Activated CD4-positive, alpha-beta T cell treated with anti-CD3 and anti-CD28 coated beads, Interleukin-2, amount 50 U/mL, for 48 hours (primary cell): ENCODE measurements at regions not wholly inside any gene's neighbourhood (a gene's known extent, or its start where the extent isn't known, plus 50 kb on each side); places are given as distances from the start of the nearest gene placed in this dataset.
"Not testable (repeated sequence)": the region's sequence is repeated elsewhere in the genome, so short reads cannot be mapped to it uniquely, and the experiment has no call there.

Source experiments
- DNase-seq, 2 experiments: peaks; one replicate each; pipeline ENCODE4 v3.0.0-alpha.2; 2020

DNA sequence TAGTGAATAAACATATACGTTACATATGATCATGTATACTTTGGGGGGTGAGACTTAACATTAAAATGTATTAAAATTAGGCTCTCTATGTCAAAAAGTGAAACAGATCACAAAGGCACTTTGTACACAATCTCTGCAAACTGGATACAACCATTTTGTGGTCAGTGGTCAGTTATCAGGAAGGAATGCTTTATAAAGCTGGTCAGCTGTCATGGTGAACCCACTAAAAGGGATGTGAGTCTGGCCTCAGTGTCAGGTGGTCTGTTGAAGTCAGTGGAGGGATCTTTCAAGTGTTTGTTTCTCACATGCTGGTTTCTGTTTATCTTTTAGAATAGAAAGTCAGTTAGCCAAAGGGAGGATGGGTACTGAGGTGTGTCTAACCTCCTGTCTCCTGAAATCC lies 875.5 kb upstream of the INTU start:
- no peak for DNase-seq

- no peak for DNase-seq
Measured at GRCh38 chr4:126758493-126758892, 874.3 kb upstream of the INTU start.

GRCh38 chr4:126761947-126762662 lies 870.7 kb upstream of the INTU start:
- no peak for DNase-seq

DNA sequence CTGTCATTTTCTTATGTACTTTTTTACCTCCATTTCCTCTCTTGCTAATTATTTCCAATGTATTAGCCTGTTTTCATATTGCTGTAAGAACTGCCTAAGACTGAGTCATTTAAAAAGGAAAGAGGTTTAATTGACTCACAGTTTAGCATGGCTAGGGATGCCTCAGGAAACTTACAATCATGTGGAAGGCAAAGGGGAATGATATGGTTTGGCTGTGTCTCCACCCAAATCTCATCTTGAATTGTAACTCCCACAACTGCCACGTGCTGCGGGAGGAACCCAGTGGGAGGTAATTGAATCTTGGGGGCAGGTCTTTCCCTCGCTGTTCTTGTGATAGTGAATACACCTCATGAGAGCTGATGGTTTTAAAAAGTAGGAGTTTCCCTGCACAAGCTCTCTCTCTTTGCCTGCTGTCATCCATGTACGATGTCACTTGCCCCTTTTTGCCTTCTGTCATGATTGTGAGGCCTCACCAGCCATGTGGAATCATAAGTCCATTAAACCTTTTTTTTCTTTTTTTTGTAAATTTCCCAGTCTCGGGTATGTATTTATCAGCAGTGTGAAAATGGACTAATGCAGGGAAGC lies 870.0 kb upstream of the INTU start:
- no peak for DNase-seq

DNA sequence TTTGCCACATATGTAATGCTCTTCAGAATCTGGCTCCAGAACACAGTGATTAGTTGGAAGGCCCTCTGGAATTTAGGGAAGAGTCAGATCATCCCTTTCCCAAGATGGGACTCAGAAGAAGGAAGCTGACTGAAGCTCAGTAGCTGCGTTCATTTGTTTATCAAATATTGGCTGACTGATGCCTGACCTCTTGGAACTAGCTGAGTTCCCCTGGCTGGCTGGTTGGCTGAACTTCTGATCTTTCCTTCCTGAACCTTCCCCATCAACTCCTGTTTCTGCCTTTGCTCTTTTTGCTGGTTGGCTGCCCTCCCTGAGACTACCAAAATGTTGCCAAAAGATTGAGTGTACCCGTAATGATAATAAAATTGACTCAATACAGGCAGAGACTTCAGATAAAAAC lies 866.5 kb upstream of the INTU start:
- DNase-seq, result no peak

GRCh38 chr4:126768338-126768737 lies 864.4 kb upstream of the INTU start:
- no peak for DNase-seq

- not testable (repeated sequence) for DNase-seq
Measured at GRCh38 chr4:126770811-126771553, 861.8 kb upstream of the INTU start.

DNA sequence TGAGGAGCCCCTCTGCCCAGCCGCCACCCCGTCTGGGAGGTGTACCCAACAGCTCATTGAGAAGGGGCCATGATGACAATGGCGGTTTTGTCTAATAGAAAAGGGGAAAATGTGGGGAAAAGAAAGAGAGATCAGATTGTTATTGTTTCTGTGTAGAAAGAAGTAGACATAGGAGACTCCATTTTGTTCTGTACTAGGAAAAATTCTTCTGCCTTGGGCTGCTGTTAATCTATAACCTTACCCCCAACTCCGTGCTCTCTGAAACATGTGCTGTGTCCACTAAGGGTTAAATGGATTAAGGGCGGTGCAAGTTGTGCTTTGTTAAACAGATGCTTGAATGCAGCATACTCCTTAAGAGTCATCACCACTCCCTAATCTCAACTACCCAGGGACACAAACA lies 861.1 kb upstream of the INTU start:
- not testable (repeated sequence) for DNase-seq

- DNase-seq, result no peak
Measured at GRCh38 chr4:126772662-126773061, 860.1 kb upstream of the INTU start.

GRCh38 chr4:126775485-126776106 lies 857.2 kb upstream of the INTU start:
- no peak for DNase-seq

GRCh38 chr4:126776361-126776760 lies 856.4 kb upstream of the INTU start:
- no peak for DNase-seq

DNA sequence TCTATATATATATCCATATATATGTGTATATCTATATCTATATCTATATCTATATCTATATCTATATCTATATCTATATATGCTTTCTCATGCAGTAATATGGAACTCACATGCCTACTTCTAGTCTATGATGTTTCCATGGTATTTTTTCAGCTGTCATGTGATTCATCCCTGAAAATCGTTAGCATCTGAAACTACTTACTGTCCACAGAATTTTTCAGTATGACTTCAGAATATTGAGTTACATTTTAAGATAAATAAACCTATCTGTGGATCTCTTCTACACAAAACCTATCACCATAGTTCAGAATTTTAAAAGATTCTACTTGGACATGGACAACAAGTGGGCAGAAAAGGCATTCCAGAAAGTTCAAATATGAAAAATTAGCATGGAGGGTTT lies 855.1 kb upstream of the INTU start:
- DNase-seq, result no peak

GRCh38 chr4:126778348-126778747 lies 854.4 kb upstream of the INTU start:
- no peak for DNase-seq

DNA sequence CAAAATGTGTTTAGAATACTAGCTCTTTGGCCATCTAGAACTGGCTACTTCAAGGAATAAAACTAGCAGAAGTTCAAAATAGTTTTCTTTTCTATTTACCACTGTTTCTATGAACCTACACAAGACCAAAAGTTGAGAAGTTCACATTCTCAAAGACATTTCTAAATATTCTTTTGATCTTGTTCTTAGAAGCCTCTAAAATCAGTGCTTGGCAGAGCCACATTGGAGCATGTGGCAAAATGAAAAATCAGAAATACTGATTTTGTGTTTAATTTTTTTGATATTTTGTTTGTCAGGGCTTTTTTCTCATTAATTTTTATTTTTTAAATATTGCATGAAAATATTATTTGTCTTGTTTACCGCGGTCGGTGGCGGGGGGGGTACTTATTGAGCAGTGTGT lies 853.8 kb upstream of the INTU start:
- DNase-seq, result no peak

- no peak for DNase-seq
Measured at GRCh38 chr4:126779436-126780166, 853.2 kb upstream of the INTU start.

DNA sequence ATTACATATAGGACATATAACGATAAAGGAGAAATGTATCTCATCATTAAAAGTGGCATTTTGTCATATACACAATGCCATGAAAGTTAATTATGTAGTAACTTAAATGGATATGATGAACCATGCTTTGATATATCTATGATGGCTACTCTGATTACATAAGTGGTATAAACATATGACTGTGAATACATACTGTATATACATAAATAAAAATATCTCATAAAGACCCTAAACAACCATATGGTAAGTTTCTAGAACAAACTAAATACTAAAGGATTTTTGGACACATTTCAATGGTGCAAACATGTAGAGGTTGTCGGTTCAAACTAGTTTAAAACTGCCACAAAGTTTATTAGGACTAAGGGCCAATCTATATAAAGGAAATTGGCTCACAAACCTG lies 849.6 kb upstream of the INTU start:
- DNase-seq, result no peak

DNA sequence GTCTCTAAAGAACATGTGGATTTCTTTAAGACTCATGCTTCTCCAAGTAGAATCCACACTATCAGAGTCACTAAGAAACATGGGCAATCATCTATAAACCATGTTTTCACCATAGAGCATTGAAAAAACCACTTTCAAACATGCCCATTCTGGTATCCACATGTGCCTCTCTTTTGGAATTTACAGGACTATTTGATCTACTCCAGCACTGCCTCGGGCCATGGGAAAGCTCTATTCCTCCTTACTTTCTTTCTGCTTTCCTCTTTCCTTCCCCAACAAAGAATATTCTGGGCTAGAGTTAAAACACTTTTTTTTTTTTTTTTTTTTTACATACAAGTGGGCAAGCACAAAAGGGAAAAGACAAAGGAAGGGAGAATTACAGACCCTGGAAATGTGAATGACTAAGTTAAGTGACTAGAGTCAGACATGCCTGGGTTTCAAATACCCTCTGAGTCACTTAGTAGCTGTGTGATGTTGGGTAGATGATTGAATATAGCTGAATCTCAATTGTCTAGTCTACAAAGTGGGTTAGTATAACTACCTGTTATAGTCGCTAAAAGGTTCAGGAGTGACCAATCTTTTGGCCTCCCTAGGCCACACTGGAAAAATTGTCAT lies 847.7 kb upstream of the INTU start:
- DNase-seq, result no peak

DNA sequence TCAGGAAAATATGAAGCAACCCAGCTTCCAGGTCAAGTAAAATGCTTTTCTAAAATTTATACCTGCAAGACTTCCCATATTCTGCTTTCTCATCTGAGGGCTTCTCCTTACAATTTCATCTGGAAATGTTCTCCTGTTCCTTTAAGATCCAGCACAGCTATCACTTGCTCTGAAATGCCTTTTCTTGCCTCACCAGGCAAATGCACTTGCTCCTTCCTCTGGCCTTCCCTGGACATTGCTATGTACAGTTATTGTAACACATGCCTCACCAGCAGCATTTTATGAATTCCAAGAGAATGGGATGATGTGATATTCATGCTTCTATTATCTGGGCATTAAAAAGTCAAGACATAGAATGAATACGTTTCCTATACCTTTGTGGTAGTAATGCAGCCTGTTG lies 842.1 kb upstream of the INTU start:
- no peak for DNase-seq

- DNase-seq, result no peak
Measured at GRCh38 chr4:126794363-126794762, 838.4 kb upstream of the INTU start.

DNA sequence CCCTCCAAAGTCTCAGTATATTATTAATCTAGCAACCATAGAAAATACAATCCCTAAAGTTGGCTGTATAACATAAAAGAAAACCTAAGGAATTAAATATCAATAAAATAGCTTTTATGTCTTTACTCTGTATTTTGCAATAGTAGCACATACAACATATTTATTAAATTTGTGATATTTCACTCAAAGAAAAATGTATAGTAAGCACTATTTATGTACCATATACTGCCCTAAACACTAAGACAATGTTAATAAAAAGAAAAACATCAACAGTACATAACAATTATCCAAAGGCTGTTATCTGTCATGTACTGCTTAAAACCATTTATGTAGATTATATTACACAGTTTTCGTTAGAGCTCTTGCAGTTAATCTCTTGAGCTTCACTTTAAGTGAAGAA lies 834.5 kb upstream of the INTU start:
- DNase-seq, result no peak

- no peak for DNase-seq
Measured at GRCh38 chr4:126799416-126799815, 833.3 kb upstream of the INTU start.

GRCh38 chr4:126799971-126800574 lies 832.7 kb upstream of the INTU start:
- DNase-seq, result no peak
